ENCODE measurements at regions not wholly inside any gene's neighbourhood (a gene's known extent, or its start where the extent isn't known, plus 50 kb on each side); places are given as distances from the start of the nearest gene placed in this dataset.

GRCh38 chr6:126145351-126145750 lies 159.0 kb downstream of the TRMT11 start:
- DNase-seq (ENCODE audit: low read depth in 4 of 4, low spot score in 2 of 4), result no peak

- no peak for DNase-seq (ENCODE audit: low read depth in 4 of 4, low spot score in 2 of 4)
Measured at GRCh38 chr6:126147291-126147815, 161.0 kb downstream of the TRMT11 start.

DNA sequence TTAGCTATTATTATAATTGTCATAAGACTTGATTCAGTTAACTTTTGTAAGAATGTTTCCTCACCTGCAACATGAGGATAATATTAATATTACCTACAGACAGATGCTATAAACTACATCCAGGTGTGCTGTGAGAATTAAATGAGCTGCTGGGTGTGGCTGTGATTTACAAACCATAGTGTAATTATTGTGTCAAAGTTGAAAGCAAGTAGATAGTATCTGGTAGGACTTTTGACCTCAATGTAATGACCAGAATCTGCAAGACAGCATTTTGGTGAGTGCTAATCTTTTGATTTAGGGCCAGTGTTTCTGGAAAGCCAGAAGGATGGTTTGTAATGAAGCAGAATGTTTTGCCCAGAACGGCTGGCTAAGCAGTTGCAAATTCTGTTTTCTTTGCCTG lies 162.5 kb downstream of the TRMT11 start:
- no peak for DNase-seq (ENCODE audit: low read depth in 4 of 4, low spot score in 2 of 4)

GRCh38 chr6:126152372-126152745 lies 166.0 kb downstream of the TRMT11 start:
- no peak for DNase-seq (ENCODE audit: low read depth in 4 of 4, low spot score in 2 of 4)

DNA sequence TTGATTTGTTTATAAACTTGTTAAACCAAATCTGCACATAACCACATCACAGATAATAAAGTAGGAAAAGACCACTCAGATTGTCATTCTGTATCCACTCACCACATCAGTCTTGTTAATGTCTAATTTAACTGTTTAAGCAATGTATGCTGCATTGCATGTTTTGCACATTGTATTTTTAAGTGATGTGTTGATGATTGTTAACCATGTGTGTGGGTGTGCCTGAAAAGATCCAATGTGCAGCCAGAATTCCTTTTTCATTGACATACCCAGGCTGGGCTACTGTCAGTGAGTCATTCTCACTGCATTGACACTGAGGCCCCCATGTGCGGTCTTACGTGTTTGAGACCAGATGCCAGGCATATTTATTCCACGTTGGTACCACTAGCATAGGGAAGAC lies 167.3 kb downstream of the TRMT11 start:
- no peak for DNase-seq (ENCODE audit: low read depth in 4 of 4, low spot score in 2 of 4)

DNA sequence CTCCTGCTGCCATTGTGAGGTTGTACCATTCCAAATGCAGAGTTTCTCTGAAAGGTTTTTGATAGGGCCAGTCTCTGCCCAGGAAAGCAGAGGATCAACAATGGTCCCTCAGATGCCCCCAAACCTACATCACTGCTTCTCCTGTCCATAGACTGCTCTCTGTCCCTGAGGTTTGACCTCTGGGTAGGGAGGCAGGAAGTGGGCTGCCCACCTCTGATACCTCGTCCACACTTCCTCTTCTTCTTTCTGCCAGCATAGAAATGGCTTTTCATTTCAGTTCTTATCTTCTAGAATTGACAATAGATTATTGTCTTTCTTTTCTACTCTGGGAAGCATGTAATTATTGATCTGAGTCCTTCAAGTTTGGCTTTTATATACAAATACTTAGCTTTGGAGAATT lies 170.6 kb downstream of the TRMT11 start:
- DNase-seq (ENCODE audit: low read depth in 4 of 4, low spot score in 2 of 4), result no peak

DNA sequence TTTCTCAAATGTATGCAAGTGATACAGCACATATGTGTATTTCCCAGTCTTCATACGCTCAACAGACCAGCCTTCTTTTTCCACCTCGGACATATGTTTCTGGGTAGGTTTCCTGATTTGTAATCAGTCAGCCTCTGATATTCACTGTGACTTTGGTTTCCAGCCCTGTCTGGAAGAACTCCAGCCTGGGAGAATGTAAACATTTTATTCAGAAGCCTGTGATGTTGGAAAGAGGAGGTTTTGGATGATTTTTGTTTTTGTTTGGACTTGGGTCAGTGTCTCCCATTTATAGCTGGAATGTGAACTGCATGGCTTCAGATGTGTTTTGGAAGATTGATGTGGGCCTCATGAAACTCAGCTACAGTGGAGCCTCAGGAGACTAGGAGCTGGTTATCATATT lies 172.2 kb upstream of the CENPW start:
- DNase-seq (ENCODE audit: low read depth in 4 of 4, low spot score in 2 of 4), result no peak

DNA sequence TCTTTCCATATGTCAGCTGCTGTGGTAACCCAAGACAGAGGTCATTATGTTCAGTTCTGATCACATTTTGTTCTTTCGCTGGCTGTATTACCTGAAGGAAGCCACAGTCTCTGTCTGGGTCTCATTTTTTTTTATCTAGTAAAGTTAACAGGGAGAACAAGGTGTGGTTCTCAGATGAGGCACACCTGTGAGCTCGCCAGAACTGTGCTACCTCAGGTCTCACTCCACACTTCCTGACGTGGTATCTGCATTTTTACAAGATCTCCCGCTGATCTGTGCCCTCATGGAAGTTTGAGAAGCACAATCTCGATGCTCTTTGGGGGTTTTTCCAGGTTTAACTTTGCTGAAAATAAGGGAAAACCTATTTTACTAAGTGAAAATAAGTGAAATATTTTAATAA lies 169.5 kb upstream of the CENPW start:
- DNase-seq (ENCODE audit: low read depth in 4 of 4, low spot score in 2 of 4), result no peak

DNA sequence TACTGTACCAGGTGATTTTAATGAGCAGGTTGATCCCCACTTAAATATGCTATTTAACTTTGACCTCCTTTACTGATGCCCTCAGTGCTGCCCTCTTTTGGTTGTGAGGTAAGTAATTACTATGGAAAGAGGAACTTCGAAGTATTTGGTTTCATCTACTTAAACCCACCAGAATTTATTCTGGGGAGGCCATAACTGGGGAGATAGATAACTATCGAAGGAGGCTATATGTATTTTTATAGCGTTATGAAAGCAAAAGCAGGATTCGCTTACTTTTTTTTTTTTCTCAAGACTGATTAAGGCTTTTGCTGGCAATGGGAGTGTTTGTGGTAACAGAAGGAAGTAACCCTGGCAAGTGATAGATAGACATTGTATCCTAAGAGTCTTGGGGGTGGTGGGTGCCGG lies 168.9 kb upstream of the CENPW start:
- no peak for DNase-seq (ENCODE audit: low read depth in 4 of 4, low spot score in 2 of 4)

DNA sequence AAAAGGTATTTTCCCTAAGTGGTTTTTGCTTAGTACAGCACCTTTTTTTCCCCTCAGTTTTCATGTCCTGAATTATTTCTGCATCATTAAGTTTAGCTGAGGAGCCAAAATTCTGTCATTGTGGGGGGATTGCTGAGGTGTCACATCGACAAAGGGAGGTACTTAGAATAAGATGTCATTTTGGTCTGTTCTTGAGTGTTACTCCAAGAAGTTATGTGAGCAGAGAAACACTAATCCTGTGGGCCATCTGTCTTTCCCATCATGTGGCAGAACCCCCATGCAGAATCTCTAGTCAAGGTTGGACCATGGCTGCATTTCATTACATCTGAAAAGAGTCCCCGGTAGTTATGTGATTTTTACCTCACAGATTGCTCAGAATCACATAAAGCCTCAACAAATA lies 167.8 kb upstream of the CENPW start:
- no peak for DNase-seq (ENCODE audit: low read depth in 4 of 4, low spot score in 2 of 4)

DNA sequence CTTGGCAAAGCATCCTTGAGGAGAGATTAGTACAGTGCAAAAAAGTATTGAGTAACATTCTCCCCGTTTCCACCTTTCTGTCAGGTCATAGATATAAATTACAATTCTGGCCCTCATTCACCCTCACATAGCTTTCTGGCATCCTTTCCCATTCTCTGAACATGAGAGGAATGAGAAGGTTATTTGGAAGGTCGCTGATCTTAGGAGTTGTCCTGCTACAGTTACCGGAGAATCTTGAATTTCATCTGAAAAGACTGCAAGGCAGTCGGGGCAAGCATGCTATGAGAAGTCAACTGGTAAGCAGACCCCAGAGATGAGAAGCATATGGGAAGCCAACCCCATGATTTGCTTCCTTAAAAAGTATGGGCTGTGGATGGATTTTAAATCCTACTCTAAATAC lies 166.7 kb upstream of the CENPW start:
- no peak for DNase-seq (ENCODE audit: low read depth in 4 of 4, low spot score in 2 of 4)

- no peak for DNase-seq (ENCODE audit: low read depth in 4 of 4, low spot score in 2 of 4)
Measured at GRCh38 chr6:126174697-126175096, 165.2 kb upstream of the CENPW start.

DNA sequence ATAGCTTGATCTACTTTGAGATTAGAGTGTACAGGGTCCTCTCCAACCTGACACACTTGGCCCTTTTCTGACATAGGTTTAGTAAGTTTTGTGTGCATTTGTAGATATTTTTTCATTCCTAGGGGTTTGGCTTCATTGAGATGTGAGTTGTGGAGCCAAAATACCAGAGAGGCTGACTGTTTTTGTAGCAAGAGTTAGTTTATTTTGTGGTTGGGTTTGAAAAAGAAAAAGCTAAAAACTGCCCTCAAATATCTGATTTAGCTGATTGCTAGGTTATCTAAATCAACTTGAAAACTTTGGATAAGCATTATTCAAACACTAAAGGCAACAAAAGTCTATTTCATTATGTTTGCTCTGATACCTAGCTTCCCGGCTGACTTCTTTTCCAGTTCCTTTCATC lies 164.7 kb upstream of the CENPW start:
- DNase-seq (ENCODE audit: low read depth in 4 of 4, low spot score in 2 of 4), result no peak

GRCh38 chr6:126176282-126176681 lies 163.6 kb upstream of the CENPW start:
- DNase-seq (ENCODE audit: low read depth in 4 of 4, low spot score in 2 of 4), result no peak

GRCh38 chr6:126180585-126180984 lies 159.3 kb upstream of the CENPW start:
- no peak for DNase-seq (ENCODE audit: low read depth in 4 of 4, low spot score in 2 of 4)

DNA sequence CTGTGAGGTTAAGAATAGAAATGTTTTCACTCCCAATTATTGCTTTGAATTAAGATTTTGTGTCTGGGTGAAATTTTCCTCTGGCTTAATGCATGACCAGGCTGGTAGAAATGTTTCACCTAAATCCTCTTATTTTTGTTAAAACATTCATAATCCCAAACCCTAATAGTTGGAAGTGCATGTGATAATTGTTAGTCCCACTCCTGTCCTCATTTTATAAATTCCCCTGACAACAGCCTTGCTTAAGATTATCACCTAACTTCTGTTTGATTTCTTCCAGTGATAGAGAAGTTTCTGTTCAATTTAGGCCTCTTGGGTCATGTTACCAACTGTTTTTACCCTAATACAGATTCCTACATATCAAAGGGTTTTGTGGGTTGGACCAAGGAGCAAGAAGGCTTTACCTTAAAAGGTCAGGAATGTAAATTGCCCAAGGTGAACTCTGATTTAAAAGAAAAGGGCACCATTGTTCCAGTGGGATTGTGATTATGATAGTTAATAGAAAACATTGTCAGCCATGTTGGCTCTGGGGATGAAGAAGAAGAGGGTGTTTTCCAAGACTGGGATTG lies 158.7 kb upstream of the CENPW start:
- no peak for DNase-seq (ENCODE audit: low read depth in 4 of 4, low spot score in 2 of 4)

GRCh38 chr6:126181890-126182289 lies 158.0 kb upstream of the CENPW start:
- DNase-seq (ENCODE audit: low read depth in 4 of 4, low spot score in 2 of 4), result no peak

GRCh38 chr6:126182650-126183311 lies 157.1 kb upstream of the CENPW start:
- no peak for DNase-seq (ENCODE audit: low read depth in 4 of 4, low spot score in 2 of 4)

GRCh38 chr6:126185774-126186173 lies 154.1 kb upstream of the CENPW start:
- no peak for DNase-seq (ENCODE audit: low read depth in 4 of 4, low spot score in 2 of 4)

DNA sequence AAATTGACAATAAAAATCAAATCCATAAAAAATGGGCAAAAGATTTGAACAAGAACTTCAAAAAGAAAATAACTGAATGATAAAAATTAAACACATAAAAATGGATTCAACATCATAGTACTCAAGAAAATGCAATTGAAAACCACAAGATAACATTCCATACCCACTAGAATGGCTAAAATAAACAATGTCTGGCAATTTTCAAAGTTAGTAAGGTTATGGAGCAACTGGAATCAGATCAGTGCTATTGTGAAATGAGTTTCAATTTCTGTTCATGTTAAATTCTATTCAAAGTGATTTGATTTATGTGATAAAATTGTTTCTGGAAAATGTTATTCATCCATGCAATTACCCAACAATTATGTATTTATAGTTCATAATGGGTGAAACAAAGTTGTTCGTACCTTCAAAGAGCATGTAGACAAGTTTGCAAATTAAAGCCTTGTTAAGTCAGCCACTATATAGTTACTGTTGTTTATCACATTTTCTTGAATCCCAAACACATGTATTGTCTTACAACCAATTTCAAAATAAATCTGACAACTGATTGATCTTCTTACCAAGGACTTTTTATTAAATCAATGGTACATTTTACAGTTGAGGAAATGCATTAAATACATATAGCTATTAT lies 151.5 kb upstream of the CENPW start:
- DNase-seq (ENCODE audit: low read depth in 4 of 4, low spot score in 2 of 4), result no peak

DNA sequence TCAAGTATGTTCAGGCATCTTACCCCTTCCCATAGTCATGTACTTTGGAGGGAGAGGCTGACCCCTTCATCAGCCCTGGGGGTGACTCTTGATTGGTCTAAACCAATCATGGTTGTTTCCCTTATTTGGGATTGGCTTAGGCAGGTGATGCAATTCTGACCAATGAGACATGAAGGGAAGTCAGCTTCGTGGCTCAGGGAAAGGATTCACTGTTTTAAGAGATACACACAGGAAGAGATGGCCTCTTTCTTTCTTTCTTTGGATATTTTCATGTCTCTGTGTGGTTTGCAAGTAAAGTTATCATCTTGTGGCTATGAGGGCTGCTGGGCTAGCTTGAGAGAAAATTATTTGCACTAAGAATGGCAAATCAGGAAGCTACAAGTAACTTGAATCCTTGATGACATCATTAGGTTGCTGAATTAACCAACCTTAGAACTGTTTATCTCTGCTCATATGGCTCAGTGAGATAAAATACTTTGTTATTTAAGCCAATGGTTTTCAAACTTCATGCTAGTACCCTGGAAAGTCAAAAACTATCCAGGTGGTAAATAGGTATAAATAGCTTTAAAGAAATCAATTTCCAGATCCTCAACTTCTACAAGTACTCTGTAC lies 144.2 kb upstream of the CENPW start:
- no peak for DNase-seq (ENCODE audit: low read depth in 4 of 4, low spot score in 2 of 4)

- peak in 2 of 4 donors; percentile 38 to 49 for DNase-seq (ENCODE audit: low read depth in 4 of 4, low spot score in 2 of 4)
Measured at GRCh38 chr6:126198631-126199030, 141.3 kb upstream of the CENPW start.

Data from left renal cortex interstitium (tissue), 4 donors.